NCI-H524 treated with DMSO at 0.1 percent for 48 hours (cell line): ENCODE measurements at regions not wholly inside any gene's neighbourhood (a gene's known extent, or its start where the extent isn't known, plus 50 kb on each side); places are given as distances from the start of the nearest gene placed in this dataset.

Experiments used
- DNase-seq: peaks from one replicate; lab custom pipeline; 2025; lab: John Stamatoyannopoulos, UW

GRCh38 chr13:111645598-111646455 is 325.4 kb downstream of the TEX29 start:
- DNase-seq = no peak

GRCh38 chr13:111646456-111646855 is 326.0 kb downstream of the TEX29 start:
- DNase-seq = no peak

GRCh38 chr13:111648885-111649284 is 328.4 kb downstream of the TEX29 start:
- DNase-seq = no peak

DNA sequence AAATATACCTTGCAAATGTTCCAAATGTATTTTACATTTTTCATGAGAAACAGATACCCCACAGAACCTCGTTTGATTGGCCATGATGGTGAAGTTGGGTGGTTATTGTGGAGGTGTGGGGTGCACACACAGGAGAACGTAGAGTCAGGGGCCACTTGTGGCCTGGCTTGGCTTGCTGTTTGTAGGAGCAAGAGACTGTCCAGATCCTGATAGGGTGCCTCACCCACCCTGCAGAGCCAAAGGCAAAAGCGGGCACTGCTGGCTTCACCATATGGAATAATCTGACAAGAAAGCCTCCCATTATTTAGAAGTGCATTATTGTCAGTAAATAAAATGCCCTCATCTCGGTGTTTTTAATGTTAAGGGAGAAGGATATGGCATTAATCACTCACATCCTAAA is 330.2 kb downstream of the TEX29 start:
- DNase-seq = no peak

DNA sequence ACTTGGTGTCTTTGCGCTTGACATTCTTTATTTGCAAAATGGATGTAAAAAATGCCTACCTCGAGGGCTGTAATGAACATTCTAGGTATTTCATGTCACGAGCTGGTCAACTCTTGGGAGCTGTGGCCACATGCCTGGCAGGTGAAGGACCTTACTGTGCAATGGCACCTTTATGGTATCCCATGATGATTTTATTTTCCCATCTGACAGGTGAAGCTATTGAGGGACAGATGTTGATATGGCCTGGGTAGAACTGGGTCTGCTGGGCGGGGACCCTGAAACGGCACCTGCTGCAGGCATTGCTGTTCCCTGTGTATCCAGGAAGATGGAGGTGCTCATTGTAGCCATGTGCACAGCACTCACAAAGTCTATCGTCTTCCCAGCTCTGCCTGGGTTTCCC is 332.2 kb downstream of the TEX29 start:
- no peak for DNase-seq

- no peak for DNase-seq
These were observed 334.1 kb downstream of the TEX29 start for GRCh38 chr13:111654531-111654930.

GRCh38 chr13:111656439-111656838 is 336.0 kb downstream of the TEX29 start:
- DNase-seq = no peak

DNA sequence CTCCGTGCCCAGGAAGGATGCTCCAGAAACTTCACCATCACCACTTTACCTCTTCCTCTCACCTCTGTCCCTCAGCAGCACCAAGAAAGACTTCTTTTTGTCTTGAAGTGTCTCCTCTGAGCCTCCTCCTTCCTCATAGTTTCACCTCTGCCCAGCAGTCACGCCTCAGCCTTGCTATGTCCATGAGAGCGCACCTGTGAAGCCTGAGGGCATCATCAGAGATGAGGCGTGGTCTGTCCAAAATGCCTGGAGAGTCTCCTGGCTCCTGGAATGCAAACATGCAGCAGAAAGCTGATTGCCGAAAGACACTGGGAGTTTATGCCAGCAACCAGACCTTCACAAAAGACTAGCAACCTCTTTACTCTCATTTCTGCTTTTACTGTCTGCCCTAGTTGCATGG is 336.6 kb downstream of the TEX29 start:
- DNase-seq = no peak

DNA sequence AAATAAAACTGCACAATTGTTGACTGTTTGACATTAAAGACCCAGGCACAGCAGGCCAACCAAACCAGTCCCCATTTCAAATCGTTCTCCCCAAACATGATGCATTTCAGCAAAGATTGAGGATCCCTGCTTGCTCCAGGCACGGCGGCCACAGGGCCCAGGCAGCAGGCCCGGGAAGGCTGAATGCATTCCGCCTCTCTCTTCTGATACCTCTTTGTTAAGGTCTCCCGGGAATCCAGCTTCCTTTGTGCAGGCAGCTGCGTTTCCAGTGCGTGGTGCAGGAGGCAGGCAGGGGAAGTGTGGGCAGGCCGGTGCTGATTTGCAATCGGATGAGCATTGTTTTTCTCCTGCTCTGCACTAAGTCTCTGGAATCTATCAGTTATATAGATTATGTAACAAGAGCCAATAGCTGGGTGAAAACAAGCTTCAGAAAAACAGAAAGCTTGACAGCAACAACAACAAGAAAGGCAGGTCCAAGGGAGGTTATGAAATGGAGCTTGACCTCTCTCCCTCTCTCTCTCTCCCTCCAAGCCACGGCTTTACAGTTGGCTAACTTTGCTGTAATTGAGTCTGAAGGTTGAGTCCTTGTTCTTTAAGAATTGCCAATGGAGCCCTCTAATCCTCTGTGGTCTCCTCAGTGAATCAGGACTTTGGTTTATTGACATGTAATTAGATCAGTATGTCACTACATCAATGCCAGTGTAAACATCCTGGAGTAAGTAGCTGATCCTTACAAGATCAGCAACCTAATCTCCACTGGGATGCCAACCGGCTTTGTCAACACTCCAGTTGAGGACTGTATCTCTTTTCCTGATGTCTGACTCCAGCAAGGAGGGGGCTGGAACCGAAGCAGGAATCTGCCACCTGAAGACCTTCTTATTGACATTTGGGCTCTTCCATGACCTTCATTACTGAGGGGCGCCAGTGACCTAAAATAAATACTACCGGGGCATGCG is 338.0 kb downstream of the TEX29 start:
- DNase-seq = peak; percentile 1

GRCh38 chr13:111659219-111659775 is 338.9 kb downstream of the TEX29 start:
- no peak for DNase-seq

DNA sequence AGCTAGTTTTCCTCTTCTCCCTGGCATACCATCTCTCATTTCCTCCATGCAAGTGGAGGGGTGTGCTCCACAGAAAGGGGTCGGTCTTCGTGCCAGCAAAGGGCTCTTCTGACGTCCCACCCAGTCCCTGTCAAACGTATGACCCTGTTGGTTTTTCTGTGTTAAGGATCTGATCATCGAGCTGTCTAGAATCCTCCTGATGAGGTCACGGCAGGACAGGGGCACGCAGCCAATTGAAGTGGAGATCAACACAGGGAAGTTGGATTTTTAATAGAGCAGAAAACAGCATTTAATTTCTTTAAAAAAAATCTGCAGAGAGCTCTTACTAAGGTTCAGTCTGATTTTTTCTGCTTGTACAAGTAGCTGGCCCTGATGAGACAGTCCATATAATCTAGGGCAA is 339.4 kb downstream of the TEX29 start:
- DNase-seq = no peak

GRCh38 chr13:111661052-111661451 is 340.6 kb downstream of the TEX29 start:
- DNase-seq = no peak

GRCh38 chr13:111661776-111662175 is 341.3 kb downstream of the TEX29 start:
- no peak for DNase-seq

DNA sequence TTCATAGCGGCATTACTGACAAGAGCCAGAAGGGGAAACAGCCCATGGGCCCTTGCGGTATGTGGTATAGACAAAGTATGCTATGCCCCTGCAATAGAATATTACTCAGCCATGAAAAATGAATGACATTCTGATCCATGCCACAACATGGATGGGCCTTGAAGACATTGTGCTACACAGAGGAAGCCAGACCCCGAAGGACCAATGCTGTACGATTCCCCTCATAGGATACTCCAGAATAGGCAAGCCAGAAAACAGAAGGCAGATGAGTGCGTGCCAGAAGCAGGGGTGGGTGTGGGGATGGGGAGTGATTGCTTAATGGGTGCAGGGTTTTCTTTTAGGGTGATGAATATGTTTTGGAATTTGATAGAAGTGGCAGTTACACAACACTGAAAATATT is 342.0 kb downstream of the TEX29 start:
- DNase-seq = no peak

- DNase-seq = no peak
These were observed 342.5 kb downstream of the TEX29 start for GRCh38 chr13:111662895-111663294.

DNA sequence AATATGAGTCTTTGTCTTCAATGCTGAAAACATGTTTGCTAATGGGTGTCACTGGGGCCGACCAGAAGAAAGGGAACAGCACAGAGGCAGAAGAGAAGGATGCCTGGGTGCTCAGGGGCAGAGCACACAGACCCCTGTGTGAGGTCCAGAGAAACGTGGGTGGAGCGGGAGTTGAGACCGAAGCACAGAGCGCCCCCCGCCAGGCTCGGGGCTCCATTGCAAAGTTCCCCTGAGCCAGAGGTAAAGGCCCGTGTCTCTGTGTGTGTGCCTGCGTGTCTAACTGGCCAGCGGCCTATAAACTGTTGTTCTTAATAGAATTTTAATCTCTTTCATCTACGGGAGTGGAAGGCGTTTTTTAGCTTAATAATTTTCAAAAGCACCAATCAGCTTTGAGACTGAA is 343.1 kb downstream of the TEX29 start:
- no peak for DNase-seq

DNA sequence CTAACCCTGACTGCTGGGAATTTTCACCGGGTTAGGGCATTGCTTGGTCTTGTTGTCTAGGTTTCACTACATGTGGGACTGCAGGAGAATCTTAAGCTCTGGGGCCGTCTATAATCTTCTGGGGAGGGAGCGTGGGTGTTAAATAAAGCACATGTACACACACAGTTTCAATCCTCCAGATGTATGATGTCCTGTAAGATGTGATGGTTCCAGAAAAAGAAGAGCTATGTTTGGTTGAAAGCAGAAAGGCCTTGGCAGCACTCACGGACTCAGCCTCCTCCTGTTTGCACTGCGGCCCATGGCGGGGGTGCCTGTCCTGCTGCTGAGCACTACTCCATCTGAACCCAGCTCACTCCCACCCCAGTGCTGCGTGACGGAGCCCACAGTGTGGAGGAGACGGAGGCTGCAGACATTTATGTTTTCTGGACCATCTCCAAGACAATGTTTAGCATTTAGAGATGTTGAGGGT is 343.5 kb downstream of the TEX29 start:
- no peak for DNase-seq

GRCh38 chr13:111664696-111665095 is 344.3 kb downstream of the TEX29 start:
- no peak for DNase-seq

- no peak for DNase-seq
These were observed 345.3 kb downstream of the TEX29 start for GRCh38 chr13:111665691-111666095.

GRCh38 chr13:111666164-111666776 is 345.8 kb downstream of the TEX29 start:
- DNase-seq = no peak

- no peak for DNase-seq
These were observed 347.3 kb downstream of the TEX29 start for GRCh38 chr13:111667757-111668156.

GRCh38 chr13:111668451-111668850 is 348.0 kb downstream of the TEX29 start:
- no peak for DNase-seq
